Breast epithelium (tissue), 4 donors: ENCODE measurements at regions not wholly inside any gene's neighbourhood (a gene's known extent, or its start where the extent isn't known, plus 50 kb on each side); places are given as distances from the start of the nearest gene placed in this dataset.

ENCODE experiments used
- DNase-seq, 2 donors: peaks; one replicate each; pipeline ENCODE4 v3.0.0-alpha.2; 2019; ENCODE audit warnings: low spot score in 2 of 2
- H3K27ac ChIP-seq, 2 donors: fragments of 200-600 bp; sonication (generic) in 1 of 2; one replicate each; pipeline ENCODE4 v1.5.1; 2016 to 2019; ENCODE audit warnings: mild to moderate bottlenecking in 1 of 2
- H3K27me3 ChIP-seq, 2 donors: fragments of 200-600 bp; sonication (generic) in 1 of 2; one replicate each; pipeline versions ENCODE4 v1.5.1 to v1.6.0; 2017 to 2019; ENCODE audit warnings: control low read depth in 1 of 2, mild to moderate bottlenecking in 1 of 2
- H3K36me3 ChIP-seq: fragments of 200-600 bp; one replicate; pipeline ENCODE4 v1.5.1; 2019
- H3K4me1 ChIP-seq, 2 donors: fragments of 200-600 bp; sonication (generic); one replicate each; pipeline ENCODE4 v1.5.1; 2016 to 2019; ENCODE audit warnings: control low read depth in 1 of 2
- H3K4me3 ChIP-seq, 3 donors: fragments of 200-600 bp; sonication (generic); 1 replicate in 2 of 3; 2 replicates in 1 of 3; pipeline ENCODE4 v1.5.1; 2016 to 2019; ENCODE audit warnings: mild to moderate bottlenecking in 3 of 3, moderate library complexity in 2 of 3
- H3K9me3 ChIP-seq, 2 donors: fragments of 200-600 bp; sonication (generic) in 1 of 2; one replicate each; pipeline ENCODE4 v1.5.1; 2016 to 2019; ENCODE audit warnings: control low read depth in 1 of 2
- POLR2A ChIP-seq: fragments of 450-650 bp; IDR thresholded peaks from one replicate; pipeline ENCODE4 v1.6.1; 2016; ENCODE audit warnings: antibody characterized with exemption, mild to moderate bottlenecking, moderate library complexity
- POLR2AphosphoS5 ChIP-seq, 3 donors: sonication (generic); formaldehyde crosslinking; IDR thresholded peaks; one replicate each; pipeline ENCODE4 v1.6.1; 2017; ENCODE audit warnings: antibody characterized with exemption in 3 of 3
- intact Hi-C: fragments of 100-400 bp; cut with DNase I; formaldehyde crosslinking; loops from one replicate; pipeline ENCODE4 v1.15.1; 2023; ENCODE audit warnings: low total_unique reads
- TF ChIP-seq, protein P1 (sequence below), 3 donors: fragments of 450-650 bp; IDR thresholded peaks; one replicate each; pipeline ENCODE4 v1.5.1; 2016 to 2017; ENCODE audit warnings: antibody characterized with exemption in 3 of 3, mild to moderate bottlenecking in 3 of 3, moderate library complexity in 3 of 3

DNA sequence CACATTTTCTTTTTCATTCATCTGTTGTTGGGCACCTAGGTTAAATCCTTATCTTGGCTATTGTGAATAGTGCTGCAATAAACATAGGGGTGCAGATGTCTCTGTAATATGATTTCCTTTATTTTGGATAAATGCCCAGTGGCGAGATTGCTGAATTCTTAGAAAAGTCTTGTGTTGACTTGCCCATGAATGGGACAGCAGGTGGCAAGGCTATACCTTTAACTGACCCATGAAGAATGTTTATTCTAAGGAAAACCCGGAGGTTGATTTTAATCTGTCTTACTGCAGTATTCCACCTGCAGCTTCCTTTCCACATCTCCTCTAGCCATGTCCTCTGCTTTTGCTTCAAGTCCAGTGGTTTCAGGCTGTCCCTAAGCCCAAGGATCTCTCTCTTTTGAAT, 220.6 kb downstream of the SNCA start:
- H3K27me3 ChIP-seq = no peaks in the 10 kb centered on the region
- no peak overlapping the region for H3K27ac ChIP-seq
- no peak overlapping the region for H3K4me3 ChIP-seq
- TF ChIP-seq, protein P1, sequence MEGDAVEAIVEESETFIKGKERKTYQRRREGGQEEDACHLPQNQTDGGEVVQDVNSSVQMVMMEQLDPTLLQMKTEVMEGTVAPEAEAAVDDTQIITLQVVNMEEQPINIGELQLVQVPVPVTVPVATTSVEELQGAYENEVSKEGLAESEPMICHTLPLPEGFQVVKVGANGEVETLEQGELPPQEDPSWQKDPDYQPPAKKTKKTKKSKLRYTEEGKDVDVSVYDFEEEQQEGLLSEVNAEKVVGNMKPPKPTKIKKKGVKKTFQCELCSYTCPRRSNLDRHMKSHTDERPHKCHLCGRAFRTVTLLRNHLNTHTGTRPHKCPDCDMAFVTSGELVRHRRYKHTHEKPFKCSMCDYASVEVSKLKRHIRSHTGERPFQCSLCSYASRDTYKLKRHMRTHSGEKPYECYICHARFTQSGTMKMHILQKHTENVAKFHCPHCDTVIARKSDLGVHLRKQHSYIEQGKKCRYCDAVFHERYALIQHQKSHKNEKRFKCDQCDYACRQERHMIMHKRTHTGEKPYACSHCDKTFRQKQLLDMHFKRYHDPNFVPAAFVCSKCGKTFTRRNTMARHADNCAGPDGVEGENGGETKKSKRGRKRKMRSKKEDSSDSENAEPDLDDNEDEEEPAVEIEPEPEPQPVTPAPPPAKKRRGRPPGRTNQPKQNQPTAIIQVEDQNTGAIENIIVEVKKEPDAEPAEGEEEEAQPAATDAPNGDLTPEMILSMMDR (IDR thresholded peaks at IDR 0.05) = no peak
- TF ChIP-seq POLR2A (no peak), POLR2AphosphoS5 (IDR thresholded peaks at IDR 0.05) (no peak)
- H3K4me1 ChIP-seq = no peaks in the 10 kb centered on the region
- H3K36me3 ChIP-seq = no peaks in the 10 kb centered on the region
- no peaks in the 10 kb centered on the region for H3K9me3 ChIP-seq
- intact Hi-C loops = no loop called here
- no peak for DNase-seq

DNA sequence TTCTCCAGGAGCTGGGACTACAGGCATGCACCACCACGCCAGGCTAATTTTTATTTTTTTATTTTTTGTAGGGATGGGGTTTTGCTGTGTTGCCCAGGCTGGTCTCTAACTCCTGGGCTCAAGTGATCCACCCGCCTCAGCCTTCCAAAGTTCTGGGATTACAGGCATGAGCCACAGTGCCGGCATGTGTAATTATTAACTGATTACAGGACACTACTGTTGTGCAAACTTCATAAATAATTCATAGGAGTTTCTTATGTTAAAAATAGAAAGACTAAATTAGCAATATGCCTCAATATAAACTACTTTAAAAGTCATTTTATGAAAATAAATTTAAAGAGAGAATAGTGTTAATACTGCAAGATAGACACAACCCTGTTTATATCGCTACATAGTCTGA, 221.9 kb downstream of the SNCA start:
- Histone ChIP-seq H3K36me3 (no peaks in the 10 kb centered on the region), H3K4me3 (no peak overlapping the region)

DNA sequence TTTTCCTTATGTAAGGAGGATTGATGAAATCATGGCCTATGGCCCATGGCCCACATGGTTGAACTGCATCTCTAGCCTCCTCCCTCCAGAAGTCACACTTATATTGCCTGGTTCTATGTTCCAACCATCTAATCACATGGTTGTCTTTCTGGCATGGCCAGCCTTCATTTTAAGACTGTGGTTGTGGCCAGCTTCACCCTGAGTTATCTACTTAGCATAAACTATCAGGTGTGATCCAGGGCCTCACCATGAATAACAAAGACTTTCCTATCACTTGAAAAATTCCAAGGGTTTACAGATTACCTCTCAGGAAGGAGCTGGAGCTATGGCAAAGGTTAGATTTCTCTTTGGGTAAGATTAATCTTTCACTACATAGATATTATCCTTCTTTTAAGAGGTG, 222.8 kb downstream of the SNCA start:
- Histone ChIP-seq H3K27ac (no peak overlapping the region), H3K4me1 (no peaks in the 10 kb centered on the region), H3K36me3 (no peaks in the 10 kb centered on the region), H3K9me3 (no peaks in the 10 kb centered on the region), H3K4me3 (no peak overlapping the region), H3K27me3 (no peaks in the 10 kb centered on the region)
- intact Hi-C loops = no loop called here
- DNase-seq = no peak
- no peak for TF ChIP-seq POLR2A
- TF ChIP-seq POLR2AphosphoS5 (IDR thresholded peaks at IDR 0.05) = no peak

More for the DNA sequence above, 221.9 kb downstream of the SNCA start:
- no peaks in the 10 kb centered on the region for H3K27me3 ChIP-seq
- no peak overlapping the region for H3K27ac ChIP-seq
- no peak for TF ChIP-seq POLR2AphosphoS5 (IDR thresholded peaks at IDR 0.05)
- TF ChIP-seq POLR2A = no peak
- TF ChIP-seq, protein P1 (IDR thresholded peaks at IDR 0.05) = no peak
- intact Hi-C loops = no loop called here
- H3K9me3 ChIP-seq = no peaks in the 10 kb centered on the region
- no peaks in the 10 kb centered on the region for H3K4me1 ChIP-seq
- DNase-seq = no peak

DNA sequence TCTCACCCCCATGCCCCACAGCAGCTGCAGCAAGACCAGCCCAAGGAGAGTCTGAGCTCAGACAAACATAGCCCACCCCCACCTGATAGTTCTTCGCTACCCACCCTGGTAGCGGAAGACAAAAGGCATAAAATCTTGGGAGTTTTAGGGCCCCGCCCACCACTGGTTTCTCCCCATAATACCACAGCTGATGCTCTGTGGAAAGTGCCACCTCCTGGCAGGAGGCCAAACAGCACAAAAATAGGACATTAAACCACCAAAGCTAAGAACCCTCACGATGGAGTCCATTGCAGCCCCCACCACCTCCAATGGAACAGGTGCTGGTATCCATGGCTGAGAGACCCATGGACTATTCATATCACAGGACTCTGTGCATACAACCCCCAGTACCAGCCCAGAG, 226.7 kb downstream of the SNCA start:
- TF ChIP-seq, protein P1 (IDR thresholded peaks at IDR 0.05) = no peak
- no peak for TF ChIP-seq POLR2AphosphoS5 (IDR thresholded peaks at IDR 0.05)
- no peak for TF ChIP-seq POLR2A
- Histone ChIP-seq H3K9me3 (no peaks in the 10 kb centered on the region), H3K36me3 (no peaks in the 10 kb centered on the region), H3K4me3 (no peak overlapping the region), H3K27me3 (no peaks in the 10 kb centered on the region), H3K4me1 (no peaks in the 10 kb centered on the region), H3K27ac (no peak overlapping the region)
- intact Hi-C loops = no loop called here
- no peak for DNase-seq

DNA sequence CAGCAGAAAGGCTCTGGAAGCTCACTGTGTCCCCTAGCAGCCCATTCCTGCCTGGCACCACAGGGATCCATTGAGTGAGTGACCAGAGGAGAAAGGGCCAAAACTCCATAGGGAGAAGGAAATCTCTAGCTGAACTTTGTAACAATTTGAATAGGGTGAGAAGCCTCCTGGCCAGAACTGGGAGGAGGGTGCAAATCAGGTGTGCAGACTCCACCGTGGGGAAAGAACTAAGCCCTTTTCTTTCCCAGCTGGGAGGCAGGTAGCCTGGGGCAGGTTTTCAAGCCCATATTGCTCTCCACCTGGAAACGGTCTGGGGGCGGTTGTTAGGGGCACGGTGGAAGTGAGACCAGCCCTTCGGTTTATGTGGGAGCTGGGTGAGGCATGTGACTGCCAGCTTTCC, 227.2 kb downstream of the SNCA start:
- DNase-seq = no peak
- TF ChIP-seq POLR2AphosphoS5 (IDR thresholded peaks at IDR 0.05) = no peak
- no peak for TF ChIP-seq POLR2A
- TF ChIP-seq, protein P1 (IDR thresholded peaks at IDR 0.05) = no peak
- intact Hi-C loops = no loop called here

DNA sequence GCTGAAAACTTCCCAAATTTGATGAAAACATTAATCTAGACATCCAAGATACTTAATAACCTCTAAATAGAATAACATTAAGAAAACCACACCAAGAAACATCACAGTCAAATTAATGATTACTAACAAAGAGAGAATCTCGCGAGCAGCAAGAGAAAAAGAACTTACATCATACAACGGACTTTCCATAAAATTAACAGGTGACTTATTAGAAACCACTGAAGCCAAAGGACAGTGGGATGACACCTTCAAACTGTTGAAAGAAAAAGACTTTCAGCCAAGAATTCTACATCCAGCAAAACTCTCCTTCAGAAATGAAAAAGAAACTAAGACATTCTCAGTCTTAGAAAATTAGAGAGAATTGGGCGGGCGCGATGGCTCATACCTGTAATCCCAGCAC, 232.0 kb downstream of the SNCA start:
- no peak for DNase-seq
- H3K9me3 ChIP-seq = no peaks in the 10 kb centered on the region
- intact Hi-C loops = no loop called here
- no peak for TF ChIP-seq POLR2A
- no peak for TF ChIP-seq POLR2AphosphoS5 (IDR thresholded peaks at IDR 0.05)
- TF ChIP-seq, protein P1 (IDR thresholded peaks at IDR 0.05) = no peak
- no peak overlapping the region for H3K4me3 ChIP-seq
- H3K36me3 ChIP-seq = no peaks in the 10 kb centered on the region
- no peaks in the 10 kb centered on the region for H3K4me1 ChIP-seq
- H3K27ac ChIP-seq = no peak overlapping the region
- H3K27me3 ChIP-seq = no peaks in the 10 kb centered on the region

More for the DNA sequence above, 227.2 kb downstream of the SNCA start:
- Histone ChIP-seq H3K4me1 (no peaks in the 10 kb centered on the region), H3K27ac (no peak overlapping the region), H3K27me3 (no peaks in the 10 kb centered on the region), H3K36me3 (no peaks in the 10 kb centered on the region), H3K9me3 (no peaks in the 10 kb centered on the region), H3K4me3 (no peak overlapping the region)
